Stimulated activated CD4-positive, alpha-beta T cell treated with anti-CD3 and anti-CD28 coated beads, TNF-alpha, amount 100 ng/mL, for 24 hours (primary cell): ENCODE measurements at regions not wholly inside any gene's neighbourhood (a gene's known extent, or its start where the extent isn't known, plus 50 kb on each side); places are given as distances from the start of the nearest gene placed in this dataset.
"Not testable (repeated sequence)": the region's sequence is repeated elsewhere in the genome, so short reads cannot be mapped to it uniquely, and the experiment has no call there.

Experiments used
- DNase-seq, 3 experiments: peaks; one replicate each; pipeline ENCODE4 v3.0.0-alpha.2; 2020; ENCODE audit warnings: low read depth in 3 of 3

GRCh38 chrX:63466690-63467089, 115.6 kb upstream of the SPIN4 start:
- DNase-seq = no peak

GRCh38 chrX:63458981-63459380, 107.8 kb upstream of the SPIN4 start:
- no peak for DNase-seq

- no peak for DNase-seq
Observed at GRCh38 chrX:63453571-63453970, 102.4 kb upstream of the SPIN4 start.

GRCh38 chrX:63441717-63442116, 90.6 kb upstream of the SPIN4 start:
- no peak for DNase-seq

- no peak for DNase-seq
Observed at GRCh38 chrX:63439580-63439979, 88.4 kb upstream of the SPIN4 start.

GRCh38 chrX:63436865-63437264, 85.7 kb upstream of the SPIN4 start:
- no peak for DNase-seq

- DNase-seq = no peak
Observed at GRCh38 chrX:63434665-63435064, 83.5 kb upstream of the SPIN4 start.

- DNase-seq = no peak
Observed at GRCh38 chrX:63434206-63434605, 83.1 kb upstream of the SPIN4 start.

- DNase-seq = no peak
Observed at GRCh38 chrX:63430026-63430425, 78.9 kb upstream of the SPIN4 start.

- no peak for DNase-seq
Observed at GRCh38 chrX:63428348-63428747, 77.2 kb upstream of the SPIN4 start.

- DNase-seq = no peak
Observed at GRCh38 chrX:63426519-63426918, 75.4 kb upstream of the SPIN4 start.

- no peak for DNase-seq
Observed at GRCh38 chrX:63424063-63424462, 72.9 kb upstream of the SPIN4 start.

GRCh38 chrX:63421411-63421810, 70.3 kb upstream of the SPIN4 start:
- DNase-seq = no peak

GRCh38 chrX:63418211-63418610, 67.1 kb upstream of the SPIN4 start:
- DNase-seq = no peak

GRCh38 chrX:63417649-63418048, 66.5 kb upstream of the SPIN4 start:
- no peak for DNase-seq

GRCh38 chrX:63409934-63410333, 58.8 kb upstream of the SPIN4 start:
- not testable (repeated sequence) for DNase-seq

- DNase-seq = no peak
Observed at GRCh38 chrX:63408050-63408449, 56.9 kb upstream of the SPIN4 start.

- no peak for DNase-seq
Observed at GRCh38 chrX:63404332-63404731, 53.2 kb upstream of the SPIN4 start.

GRCh38 chrX:63402106-63402505, 51.0 kb upstream of the SPIN4 start:
- DNase-seq = no peak
